ENCODE measurements at regions not wholly inside any gene's neighbourhood (a gene's known extent, or its start where the extent isn't known, plus 50 kb on each side); places are given as distances from the start of the nearest gene placed in this dataset.

DNA sequence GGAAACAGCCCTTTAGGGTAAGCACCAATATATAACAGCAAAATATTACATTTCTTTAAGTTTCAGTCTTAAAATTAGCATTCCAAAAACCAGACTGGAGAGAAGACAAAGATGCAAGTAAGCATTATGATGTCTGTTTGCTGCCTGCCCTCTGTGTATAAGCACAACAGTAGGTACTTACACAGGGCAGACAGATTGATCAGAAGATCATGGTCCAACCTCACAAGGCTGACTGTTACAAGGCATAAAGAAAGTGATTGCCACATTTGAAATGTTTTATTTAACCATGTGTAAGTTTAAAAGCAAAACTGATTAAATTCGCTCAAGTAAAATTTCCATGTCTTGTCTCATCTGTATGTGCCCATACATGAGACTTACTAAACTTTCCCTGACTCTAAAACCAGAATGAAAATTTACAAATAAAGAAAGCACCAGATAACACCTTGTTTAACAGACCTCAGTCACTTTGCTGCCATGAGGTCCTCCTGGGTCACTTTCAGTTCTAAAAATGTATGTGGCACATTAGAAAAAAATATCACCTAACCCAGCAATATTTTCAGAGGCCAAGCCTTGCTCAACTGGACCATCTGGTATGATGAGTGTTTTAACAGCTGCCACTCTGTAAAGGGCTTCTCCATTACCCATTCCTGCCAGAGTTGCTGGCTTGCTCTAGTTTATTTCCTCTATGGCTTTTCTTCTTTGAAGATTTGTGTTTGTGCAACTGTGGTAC is 297.0 kb downstream of the RBM26 start:
- TF ChIP-seq, protein P1, sequence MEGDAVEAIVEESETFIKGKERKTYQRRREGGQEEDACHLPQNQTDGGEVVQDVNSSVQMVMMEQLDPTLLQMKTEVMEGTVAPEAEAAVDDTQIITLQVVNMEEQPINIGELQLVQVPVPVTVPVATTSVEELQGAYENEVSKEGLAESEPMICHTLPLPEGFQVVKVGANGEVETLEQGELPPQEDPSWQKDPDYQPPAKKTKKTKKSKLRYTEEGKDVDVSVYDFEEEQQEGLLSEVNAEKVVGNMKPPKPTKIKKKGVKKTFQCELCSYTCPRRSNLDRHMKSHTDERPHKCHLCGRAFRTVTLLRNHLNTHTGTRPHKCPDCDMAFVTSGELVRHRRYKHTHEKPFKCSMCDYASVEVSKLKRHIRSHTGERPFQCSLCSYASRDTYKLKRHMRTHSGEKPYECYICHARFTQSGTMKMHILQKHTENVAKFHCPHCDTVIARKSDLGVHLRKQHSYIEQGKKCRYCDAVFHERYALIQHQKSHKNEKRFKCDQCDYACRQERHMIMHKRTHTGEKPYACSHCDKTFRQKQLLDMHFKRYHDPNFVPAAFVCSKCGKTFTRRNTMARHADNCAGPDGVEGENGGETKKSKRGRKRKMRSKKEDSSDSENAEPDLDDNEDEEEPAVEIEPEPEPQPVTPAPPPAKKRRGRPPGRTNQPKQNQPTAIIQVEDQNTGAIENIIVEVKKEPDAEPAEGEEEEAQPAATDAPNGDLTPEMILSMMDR (IDR thresholded peaks at IDR 0.05; ENCODE audit: poor library complexity, severe bottlenecking) = no peak
- no peak for TF ChIP-seq POLR2AphosphoS5 (IDR thresholded peaks at IDR 0.05)
- TF ChIP-seq EZH2 (IDR thresholded peaks at IDR 0.05; ENCODE audit: borderline replicate concordance, insufficient read depth, low read length, poor library complexity, severe bottlenecking) = no peak
- no peak for TF ChIP-seq EP300 (conservative IDR thresholded peaks at IDR 0.05; ENCODE audit: poor library complexity, severe bottlenecking)
- TF ChIP-seq, protein P2, sequence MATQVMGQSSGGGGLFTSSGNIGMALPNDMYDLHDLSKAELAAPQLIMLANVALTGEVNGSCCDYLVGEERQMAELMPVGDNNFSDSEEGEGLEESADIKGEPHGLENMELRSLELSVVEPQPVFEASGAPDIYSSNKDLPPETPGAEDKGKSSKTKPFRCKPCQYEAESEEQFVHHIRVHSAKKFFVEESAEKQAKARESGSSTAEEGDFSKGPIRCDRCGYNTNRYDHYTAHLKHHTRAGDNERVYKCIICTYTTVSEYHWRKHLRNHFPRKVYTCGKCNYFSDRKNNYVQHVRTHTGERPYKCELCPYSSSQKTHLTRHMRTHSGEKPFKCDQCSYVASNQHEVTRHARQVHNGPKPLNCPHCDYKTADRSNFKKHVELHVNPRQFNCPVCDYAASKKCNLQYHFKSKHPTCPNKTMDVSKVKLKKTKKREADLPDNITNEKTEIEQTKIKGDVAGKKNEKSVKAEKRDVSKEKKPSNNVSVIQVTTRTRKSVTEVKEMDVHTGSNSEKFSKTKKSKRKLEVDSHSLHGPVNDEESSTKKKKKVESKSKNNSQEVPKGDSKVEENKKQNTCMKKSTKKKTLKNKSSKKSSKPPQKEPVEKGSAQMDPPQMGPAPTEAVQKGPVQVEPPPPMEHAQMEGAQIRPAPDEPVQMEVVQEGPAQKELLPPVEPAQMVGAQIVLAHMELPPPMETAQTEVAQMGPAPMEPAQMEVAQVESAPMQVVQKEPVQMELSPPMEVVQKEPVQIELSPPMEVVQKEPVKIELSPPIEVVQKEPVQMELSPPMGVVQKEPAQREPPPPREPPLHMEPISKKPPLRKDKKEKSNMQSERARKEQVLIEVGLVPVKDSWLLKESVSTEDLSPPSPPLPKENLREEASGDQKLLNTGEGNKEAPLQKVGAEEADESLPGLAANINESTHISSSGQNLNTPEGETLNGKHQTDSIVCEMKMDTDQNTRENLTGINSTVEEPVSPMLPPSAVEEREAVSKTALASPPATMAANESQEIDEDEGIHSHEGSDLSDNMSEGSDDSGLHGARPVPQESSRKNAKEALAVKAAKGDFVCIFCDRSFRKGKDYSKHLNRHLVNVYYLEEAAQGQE (IDR thresholded peaks at IDR 0.05; ENCODE audit: borderline replicate concordance) = no peak
- TF ChIP-seq TAF1 (IDR thresholded peaks at IDR 0.05; ENCODE audit: low read depth) = no peak
- TF ChIP-seq RAD21 (conservative IDR thresholded peaks at IDR 0.05) = no peak
